ENCODE measurements at regions not wholly inside any gene's neighbourhood (a gene's known extent, or its start where the extent isn't known, plus 50 kb on each side); places are given as distances from the start of the nearest gene placed in this dataset.

GRCh38 chr13:111502957-111503356, 182.5 kb downstream of the TEX29 start:
- DNase-seq (ENCODE audit: low spot score), result no peak
- no peak for TF ChIP-seq CTCF (IDR thresholded peaks at IDR 0.05; ENCODE audit: unreplicated experiment)
- H3K27me3 Mint-ChIP-seq (ENCODE audit: unreplicated experiment), result peaks cover 9% of the 10 kb centered on the region
- H3K27ac Mint-ChIP-seq (ENCODE audit: unreplicated experiment), result no peak overlapping the region
- peaks cover 8% of the 10 kb centered on the region for H3K9me3 Mint-ChIP-seq (ENCODE audit: unreplicated experiment)
- H3K4me1 Mint-ChIP-seq (ENCODE audit: unreplicated experiment), result no peaks in the 10 kb centered on the region
- peaks cover 6% of the 10 kb centered on the region for H3K36me3 Mint-ChIP-seq (ENCODE audit: low read depth, unreplicated experiment)
- no peak overlapping the region for H3K4me3 Mint-ChIP-seq (ENCODE audit: unreplicated experiment)

GRCh38 chr13:111503376-111503775, 182.9 kb downstream of the TEX29 start:
- H3K36me3 Mint-ChIP-seq (ENCODE audit: low read depth, unreplicated experiment), result peaks cover 6% of the 10 kb centered on the region
- no peaks in the 10 kb centered on the region for H3K4me1 Mint-ChIP-seq (ENCODE audit: unreplicated experiment)
- peaks cover 8% of the 10 kb centered on the region for H3K9me3 Mint-ChIP-seq (ENCODE audit: unreplicated experiment)
- TF ChIP-seq CTCF (IDR thresholded peaks at IDR 0.05; ENCODE audit: unreplicated experiment), result no peak
- no peak for DNase-seq (ENCODE audit: low spot score)
- no peak overlapping the region for H3K27ac Mint-ChIP-seq (ENCODE audit: unreplicated experiment)
- peaks cover 9% of the 10 kb centered on the region for H3K27me3 Mint-ChIP-seq (ENCODE audit: unreplicated experiment)
- no peak overlapping the region for H3K4me3 Mint-ChIP-seq (ENCODE audit: unreplicated experiment)

GRCh38 chr13:111503905-111504695, 183.7 kb downstream of the TEX29 start:
- Mint-ChIP-seq H3K4me3 (ENCODE audit: unreplicated experiment) (no peak overlapping the region), H3K4me1 (ENCODE audit: unreplicated experiment) (no peaks in the 10 kb centered on the region), H3K27ac (ENCODE audit: unreplicated experiment) (no peak overlapping the region), H3K9me3 (ENCODE audit: unreplicated experiment) (peaks cover 8% of the 10 kb centered on the region), H3K36me3 (ENCODE audit: low read depth, unreplicated experiment) (peaks cover 6% of the 10 kb centered on the region), H3K27me3 (ENCODE audit: unreplicated experiment) (peaks cover 9% of the 10 kb centered on the region)
- no peak for TF ChIP-seq CTCF (IDR thresholded peaks at IDR 0.05; ENCODE audit: unreplicated experiment)
- DNase-seq (ENCODE audit: low spot score), result no peak

- no peaks in the 10 kb centered on the region for H3K4me1 Mint-ChIP-seq (ENCODE audit: unreplicated experiment)
- no peak overlapping the region for H3K27ac Mint-ChIP-seq (ENCODE audit: unreplicated experiment)
- peaks cover 6% of the 10 kb centered on the region for H3K36me3 Mint-ChIP-seq (ENCODE audit: low read depth, unreplicated experiment)
- peak; percentile 52 for TF ChIP-seq CTCF (IDR thresholded peaks at IDR 0.05; ENCODE audit: unreplicated experiment)
- peaks cover 9% of the 10 kb centered on the region for H3K27me3 Mint-ChIP-seq (ENCODE audit: unreplicated experiment)
- H3K4me3 Mint-ChIP-seq (ENCODE audit: unreplicated experiment), result no peak overlapping the region
- peaks cover 8% of the 10 kb centered on the region for H3K9me3 Mint-ChIP-seq (ENCODE audit: unreplicated experiment)
- DNase-seq (ENCODE audit: low spot score), result peak; percentile 74
Measured at GRCh38 chr13:111505175-111505777, 184.8 kb downstream of the TEX29 start.

GRCh38 chr13:111506125-111506524, 185.7 kb downstream of the TEX29 start:
- peaks cover 9% of the 10 kb centered on the region for H3K27me3 Mint-ChIP-seq (ENCODE audit: unreplicated experiment)
- H3K27ac Mint-ChIP-seq (ENCODE audit: unreplicated experiment), result no peak overlapping the region
- peaks cover 7% of the 10 kb centered on the region for H3K36me3 Mint-ChIP-seq (ENCODE audit: low read depth, unreplicated experiment)
- H3K4me1 Mint-ChIP-seq (ENCODE audit: unreplicated experiment), result no peaks in the 10 kb centered on the region
- no peak for DNase-seq (ENCODE audit: low spot score)
- no peak for TF ChIP-seq CTCF (IDR thresholded peaks at IDR 0.05; ENCODE audit: unreplicated experiment)
- peaks cover 8% of the 10 kb centered on the region for H3K9me3 Mint-ChIP-seq (ENCODE audit: unreplicated experiment)
- H3K4me3 Mint-ChIP-seq (ENCODE audit: unreplicated experiment), result no peak overlapping the region
